Activated CD4-positive, alpha-beta T cell treated with anti-CD3 and anti-CD28 coated beads, Interleukin-2, amount 10 ng/mL, durations not matched to agents 24 days and 14 days (primary cell): ENCODE measurements at regions not wholly inside any gene's neighbourhood (a gene's known extent, or its start where the extent isn't known, plus 50 kb on each side); places are given as distances from the start of the nearest gene placed in this dataset.
"Not testable (repeated sequence)": the region's sequence is repeated elsewhere in the genome, so short reads cannot be mapped to it uniquely, and the experiment has no call there.

Experiments
- DNase-seq: peaks from one replicate; pipeline ENCODE4 v3.0.0; 2022
- H3K27ac Mint-ChIP-seq: one replicate; pipeline ENCODE4 v1.8.0; 2022; ENCODE audit warnings: mild to moderate bottlenecking, mixed read lengths
- H3K27me3 Mint-ChIP-seq: one replicate; pipeline ENCODE4 v1.8.0; 2022; ENCODE audit warnings: mixed read lengths
- H3K36me3 Mint-ChIP-seq: one replicate; pipeline ENCODE4 v1.8.0; 2022; ENCODE audit warnings: low read depth, mild to moderate bottlenecking, mixed read lengths
- H3K4me1 Mint-ChIP-seq: one replicate; pipeline ENCODE4 v1.8.0; 2021; ENCODE audit warnings: mixed read lengths
- H3K4me3 Mint-ChIP-seq: one replicate; pipeline ENCODE4 v1.8.0; 2022; ENCODE audit warnings: mild to moderate bottlenecking, moderate library complexity, mixed read lengths
- H3K9me3 Mint-ChIP-seq: one replicate; pipeline ENCODE4 v1.8.0; 2021; ENCODE audit warnings: mixed read lengths
- intact Hi-C: fragments of 100-400 bp; cut with micrococcal nuclease; formaldehyde crosslinking; loops from one replicate; pipeline ENCODE4 v1.15.1; 2023

DNA sequence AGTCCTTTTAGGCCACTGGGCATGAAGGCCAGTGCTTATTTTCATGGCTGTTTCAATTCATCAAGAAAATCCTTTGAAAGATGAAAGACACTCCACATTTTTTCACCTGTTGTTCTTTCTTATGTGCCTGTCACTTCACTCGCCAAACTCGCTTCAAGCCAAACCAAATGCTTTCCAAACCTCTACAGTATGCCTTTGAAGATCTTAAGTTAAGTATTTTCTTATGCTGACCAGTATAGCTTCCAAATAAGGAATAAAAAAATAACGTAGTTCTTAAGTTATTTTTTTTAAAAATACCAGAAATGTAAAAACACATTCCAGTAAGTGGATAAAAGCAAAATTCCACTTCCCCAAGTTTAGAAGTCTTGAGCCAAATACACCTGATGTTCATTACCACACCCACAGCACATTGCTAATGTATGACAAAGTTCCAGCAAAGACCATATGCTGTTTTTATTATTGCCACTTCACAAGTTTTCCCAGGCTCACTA, 186.1 kb downstream of the MTERF1 start:
- H3K27me3 Mint-ChIP-seq = no peaks in the 10 kb centered on the region
- no peaks in the 10 kb centered on the region for H3K36me3 Mint-ChIP-seq

DNA sequence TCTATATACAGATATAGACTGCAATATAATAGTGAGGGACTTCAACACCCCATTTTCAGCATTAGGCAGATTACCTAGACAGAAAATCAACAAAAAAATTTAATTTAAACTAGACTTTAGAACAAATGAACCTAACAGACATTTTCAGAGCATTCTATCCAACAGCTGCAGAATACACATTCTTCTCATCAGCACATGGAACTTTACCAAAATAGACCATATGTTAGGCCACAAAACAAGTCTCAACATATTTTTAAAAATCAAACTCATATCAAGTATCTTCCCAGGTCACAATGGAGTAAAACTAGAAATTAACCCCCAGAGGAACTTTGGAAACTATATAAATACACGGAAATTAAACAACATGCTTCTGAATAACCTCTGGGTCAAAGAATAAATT, 169.6 kb downstream of the MTERF1 start:
- H3K27me3 Mint-ChIP-seq = no peaks in the 10 kb centered on the region
- no peak overlapping the region for H3K27ac Mint-ChIP-seq
- H3K4me3 Mint-ChIP-seq = no peak overlapping the region
- intact Hi-C loops = no loop called here
- DNase-seq = no peak
- peaks cover 14% of the 10 kb centered on the region for H3K9me3 Mint-ChIP-seq
- H3K36me3 Mint-ChIP-seq = no peaks in the 10 kb centered on the region
- H3K4me1 Mint-ChIP-seq = no peaks in the 10 kb centered on the region

More for the DNA sequence above, 186.1 kb downstream of the MTERF1 start:
- DNase-seq = no peak
- intact Hi-C loops = no loop called here
- H3K4me3 Mint-ChIP-seq = no peak overlapping the region
- H3K27ac Mint-ChIP-seq = no peak overlapping the region
- H3K4me1 Mint-ChIP-seq = no peaks in the 10 kb centered on the region
- no peaks in the 10 kb centered on the region for H3K9me3 Mint-ChIP-seq

DNA sequence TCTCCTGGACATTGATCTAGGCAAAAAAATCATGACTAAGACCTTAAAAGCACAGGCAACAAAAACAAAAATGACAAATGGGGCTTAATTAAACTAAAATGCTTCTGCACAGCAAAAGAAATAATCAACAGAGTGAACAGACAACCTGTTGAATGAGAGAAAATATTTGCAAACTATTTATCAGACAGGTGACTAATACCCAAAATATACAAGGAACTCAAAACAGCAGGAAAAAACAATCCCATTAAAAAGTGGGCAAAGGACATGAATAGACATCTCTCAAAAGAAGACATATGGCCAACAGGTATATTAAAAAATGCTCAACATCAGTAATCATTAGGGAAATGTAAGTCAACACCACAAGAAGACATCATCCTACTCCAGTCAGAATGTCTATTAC, 166.8 kb downstream of the MTERF1 start:
- H3K36me3 Mint-ChIP-seq = no peaks in the 10 kb centered on the region
- H3K27me3 Mint-ChIP-seq = no peaks in the 10 kb centered on the region
- DNase-seq = no peak
- H3K27ac Mint-ChIP-seq = no peak overlapping the region
- H3K9me3 Mint-ChIP-seq = peaks cover 10% of the 10 kb centered on the region
- H3K4me1 Mint-ChIP-seq = no peaks in the 10 kb centered on the region
- intact Hi-C loops = no loop called here
- H3K4me3 Mint-ChIP-seq = no peak overlapping the region

GRCh38 chr7:91717681-91718470, 162.6 kb downstream of the MTERF1 start:
- H3K27ac Mint-ChIP-seq = no peak overlapping the region
- intact Hi-C loops = no loop called here
- H3K4me1 Mint-ChIP-seq = no peaks in the 10 kb centered on the region
- DNase-seq = no peak
- H3K4me3 Mint-ChIP-seq = no peak overlapping the region
- H3K36me3 Mint-ChIP-seq = no peaks in the 10 kb centered on the region
- H3K9me3 Mint-ChIP-seq = peaks cover 3% of the 10 kb centered on the region
- H3K27me3 Mint-ChIP-seq = no peaks in the 10 kb centered on the region

DNA sequence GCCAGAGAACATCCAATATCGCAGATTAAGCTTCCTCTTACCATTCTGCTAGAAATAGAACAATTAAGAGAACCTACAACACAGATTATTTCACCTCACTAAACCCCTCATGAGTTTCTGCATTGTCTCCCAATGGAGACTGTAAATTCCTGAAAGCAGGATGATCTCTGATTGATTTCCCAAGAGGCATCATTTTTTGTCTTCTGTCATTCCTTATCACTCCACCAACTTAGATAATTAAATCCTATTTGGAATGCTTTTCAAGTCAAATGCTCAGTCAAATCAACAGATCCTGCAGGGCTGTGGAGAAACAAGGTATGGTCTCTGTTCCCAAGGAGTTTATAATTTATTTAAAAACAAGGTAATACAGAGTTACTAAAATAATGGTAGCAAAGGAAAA, 161.5 kb downstream of the MTERF1 start:
- no peak for DNase-seq
- no peak overlapping the region for H3K4me3 Mint-ChIP-seq
- no peaks in the 10 kb centered on the region for H3K36me3 Mint-ChIP-seq
- H3K27me3 Mint-ChIP-seq = no peaks in the 10 kb centered on the region
- H3K4me1 Mint-ChIP-seq = no peaks in the 10 kb centered on the region
- intact Hi-C loops = no loop called here
- no peak overlapping the region for H3K27ac Mint-ChIP-seq
- peaks cover 3% of the 10 kb centered on the region for H3K9me3 Mint-ChIP-seq

- Mint-ChIP-seq H3K27ac (no peak overlapping the region), H3K36me3 (no peaks in the 10 kb centered on the region), H3K4me1 (no peaks in the 10 kb centered on the region), H3K4me3 (no peak overlapping the region), H3K9me3 (peaks cover 3% of the 10 kb centered on the region), H3K27me3 (no peaks in the 10 kb centered on the region)
- intact Hi-C loops = no loop called here
- DNase-seq = no peak
These were observed 160.1 kb downstream of the MTERF1 start for GRCh38 chr7:91720260-91720937.

GRCh38 chr7:91722831-91723230, 157.7 kb downstream of the MTERF1 start:
- Mint-ChIP-seq H3K4me1 (no peaks in the 10 kb centered on the region), H3K9me3 (peaks cover 7% of the 10 kb centered on the region), H3K27me3 (no peaks in the 10 kb centered on the region), H3K4me3 (no peak overlapping the region), H3K27ac (no peak overlapping the region), H3K36me3 (no peaks in the 10 kb centered on the region)
- no peak for DNase-seq
- intact Hi-C loops = no loop called here

DNA sequence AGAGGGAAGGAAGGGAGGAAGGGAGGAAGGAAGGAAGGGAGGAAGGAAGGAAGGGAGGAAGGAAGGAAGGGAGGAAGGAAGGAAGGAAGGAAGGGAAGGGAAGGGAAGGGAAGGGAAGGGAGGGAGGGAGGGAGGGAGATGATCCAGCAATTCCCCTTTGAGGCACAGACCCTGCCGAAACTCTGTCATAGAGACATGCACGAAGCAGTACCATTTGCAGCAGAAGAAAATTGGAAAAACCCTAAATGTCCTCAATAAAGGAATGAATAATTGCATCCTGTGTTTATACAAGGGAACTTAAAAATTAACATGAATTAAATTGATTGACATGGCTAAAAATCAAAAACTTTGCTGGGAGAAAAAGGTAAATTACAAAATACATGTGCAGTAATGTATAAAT, 151.5 kb downstream of the MTERF1 start:
- H3K4me3 Mint-ChIP-seq, H3K36me3 Mint-ChIP-seq, H3K27ac Mint-ChIP-seq, DNase-seq, H3K9me3 Mint-ChIP-seq, H3K27me3 Mint-ChIP-seq, H3K4me1 Mint-ChIP-seq, intact Hi-C loops: not testable (repeated sequence)

DNA sequence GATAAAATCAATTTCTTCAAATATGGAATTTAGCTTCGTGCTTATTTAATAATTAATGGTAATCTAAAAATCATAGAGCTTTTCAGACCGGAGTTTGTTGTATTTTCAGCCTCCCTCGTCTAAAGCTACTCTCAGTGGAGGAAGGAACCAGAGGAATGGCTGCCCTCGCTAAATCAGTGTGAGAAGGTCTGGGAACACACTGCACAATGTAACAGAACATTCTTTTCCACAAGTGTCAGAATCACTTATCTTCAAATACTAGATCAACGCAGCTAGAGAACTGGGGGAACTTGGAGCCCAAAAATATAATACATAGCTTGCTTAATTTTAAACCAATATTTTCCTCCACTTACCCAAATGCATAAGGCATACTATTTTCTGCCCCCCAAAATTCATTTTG, 148.5 kb downstream of the MTERF1 start:
- H3K27ac Mint-ChIP-seq = no peak overlapping the region
- H3K9me3 Mint-ChIP-seq = peaks cover 3% of the 10 kb centered on the region
- intact Hi-C loops = no loop called here
- no peak overlapping the region for H3K4me3 Mint-ChIP-seq
- no peaks in the 10 kb centered on the region for H3K4me1 Mint-ChIP-seq
- H3K36me3 Mint-ChIP-seq = no peaks in the 10 kb centered on the region
- no peak for DNase-seq
- no peaks in the 10 kb centered on the region for H3K27me3 Mint-ChIP-seq

DNA sequence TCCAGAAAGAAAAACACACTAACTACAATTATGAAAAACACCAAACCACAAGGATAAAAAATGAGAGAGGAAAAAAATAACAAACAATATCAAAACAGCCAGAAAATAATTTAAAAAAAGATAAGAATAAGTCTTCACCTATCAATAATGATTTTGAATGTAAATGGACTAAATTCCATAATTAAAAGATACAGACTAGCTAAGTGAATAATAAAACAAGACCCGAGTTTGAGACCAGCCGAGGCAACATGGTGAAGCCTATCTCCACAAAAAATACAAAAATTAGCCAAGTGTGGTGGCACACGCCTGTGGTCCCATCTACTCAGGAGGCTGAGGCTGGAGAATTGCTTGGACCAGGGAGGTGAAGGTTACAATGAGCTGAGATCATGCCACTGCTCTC, 131.1 kb downstream of the MTERF1 start:
- H3K4me1 Mint-ChIP-seq = no peaks in the 10 kb centered on the region

DNA sequence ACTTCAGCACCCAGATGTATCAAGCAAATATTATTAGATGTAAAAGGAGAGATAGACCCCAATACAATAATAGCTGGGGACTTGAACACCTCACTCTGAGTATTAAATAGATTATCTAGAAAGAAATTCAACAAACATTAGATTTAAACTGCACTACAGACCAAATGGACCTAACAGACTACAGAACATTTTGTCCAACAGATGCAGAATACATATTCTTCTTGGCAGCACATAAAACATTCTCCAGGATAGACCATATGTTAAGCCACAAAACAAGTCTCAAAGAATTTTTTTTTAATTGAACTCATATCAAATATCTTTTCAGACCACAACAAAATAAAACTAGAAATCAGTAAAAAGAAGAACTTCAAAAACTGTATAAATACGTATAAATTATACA, 130.4 kb downstream of the MTERF1 start:
- no peaks in the 10 kb centered on the region for H3K4me1 Mint-ChIP-seq
- intact Hi-C loops = no loop called here
- H3K27ac Mint-ChIP-seq = no peak overlapping the region
- no peak overlapping the region for H3K4me3 Mint-ChIP-seq
- DNase-seq = no peak
- H3K27me3 Mint-ChIP-seq = no peaks in the 10 kb centered on the region
- no peaks in the 10 kb centered on the region for H3K36me3 Mint-ChIP-seq
- peaks cover 3% of the 10 kb centered on the region for H3K9me3 Mint-ChIP-seq

More for the DNA sequence above, 131.1 kb downstream of the MTERF1 start:
- no peak overlapping the region for H3K4me3 Mint-ChIP-seq
- peaks cover 3% of the 10 kb centered on the region for H3K9me3 Mint-ChIP-seq
- no peak for DNase-seq
- H3K27me3 Mint-ChIP-seq = no peaks in the 10 kb centered on the region
- no peak overlapping the region for H3K27ac Mint-ChIP-seq
- intact Hi-C loops = no loop called here
- no peaks in the 10 kb centered on the region for H3K36me3 Mint-ChIP-seq

GRCh38 chr7:91752102-91752501, 128.4 kb downstream of the MTERF1 start:
- no peak overlapping the region for H3K4me3 Mint-ChIP-seq
- H3K9me3 Mint-ChIP-seq = peaks cover 3% of the 10 kb centered on the region
- intact Hi-C loops = no loop called here
- H3K27me3 Mint-ChIP-seq = no peaks in the 10 kb centered on the region
- no peak overlapping the region for H3K27ac Mint-ChIP-seq
- no peaks in the 10 kb centered on the region for H3K4me1 Mint-ChIP-seq
- no peak for DNase-seq
- no peaks in the 10 kb centered on the region for H3K36me3 Mint-ChIP-seq

DNA sequence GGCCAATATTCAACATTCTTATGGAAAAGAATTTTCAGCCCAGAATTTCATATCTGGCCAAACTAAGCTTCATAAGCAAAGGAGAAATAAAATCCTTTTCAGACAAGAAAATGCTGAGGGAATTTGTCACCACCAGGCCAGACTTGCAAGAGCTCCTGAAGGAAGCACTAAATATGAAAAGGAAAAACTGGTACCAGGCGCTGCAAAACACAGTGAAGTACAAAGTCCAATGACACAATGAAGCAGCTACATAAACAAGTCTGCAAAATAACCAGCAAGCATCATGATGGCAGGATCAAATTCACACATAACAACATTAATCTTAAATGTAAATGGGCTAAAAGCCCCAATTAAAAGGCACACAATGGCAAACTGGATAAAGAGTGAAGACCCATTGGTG, 126.2 kb downstream of the MTERF1 start:
- DNase-seq, H3K9me3 Mint-ChIP-seq, intact Hi-C loops, H3K27ac Mint-ChIP-seq, H3K27me3 Mint-ChIP-seq, H3K4me1 Mint-ChIP-seq, H3K4me3 Mint-ChIP-seq, H3K36me3 Mint-ChIP-seq: not testable (repeated sequence)

GRCh38 chr7:91755121-91755520, 125.4 kb downstream of the MTERF1 start:
- H3K36me3 Mint-ChIP-seq, H3K27me3 Mint-ChIP-seq, H3K27ac Mint-ChIP-seq, H3K9me3 Mint-ChIP-seq, intact Hi-C loops, H3K4me1 Mint-ChIP-seq, H3K4me3 Mint-ChIP-seq, DNase-seq: not testable (repeated sequence)
